Hepatocyte (in vitro differentiated cells): ENCODE measurements at regions not wholly inside any gene's neighbourhood (a gene's known extent, or its start where the extent isn't known, plus 50 kb on each side); places are given as distances from the start of the nearest gene placed in this dataset.

Experiments used
- EZH2 ChIP-seq: fragments of 200-600 bp; sonication (generic); IDR thresholded peaks from 2 replicates; pipeline ENCODE4 v1.6.1; 2016; ENCODE audit warnings: antibody characterized with exemption, mild to moderate bottlenecking, borderline replicate concordance
- TF ChIP-seq, protein P1 (sequence below): fragments of 200-600 bp; sonication (generic); IDR thresholded peaks from 2 replicates; pipeline ENCODE4 v1.5.1; 2016; ENCODE audit warnings: antibody characterized with exemption, mild to moderate bottlenecking; ENCODE audit not compliant: poor library complexity

- TF ChIP-seq, protein P1, sequence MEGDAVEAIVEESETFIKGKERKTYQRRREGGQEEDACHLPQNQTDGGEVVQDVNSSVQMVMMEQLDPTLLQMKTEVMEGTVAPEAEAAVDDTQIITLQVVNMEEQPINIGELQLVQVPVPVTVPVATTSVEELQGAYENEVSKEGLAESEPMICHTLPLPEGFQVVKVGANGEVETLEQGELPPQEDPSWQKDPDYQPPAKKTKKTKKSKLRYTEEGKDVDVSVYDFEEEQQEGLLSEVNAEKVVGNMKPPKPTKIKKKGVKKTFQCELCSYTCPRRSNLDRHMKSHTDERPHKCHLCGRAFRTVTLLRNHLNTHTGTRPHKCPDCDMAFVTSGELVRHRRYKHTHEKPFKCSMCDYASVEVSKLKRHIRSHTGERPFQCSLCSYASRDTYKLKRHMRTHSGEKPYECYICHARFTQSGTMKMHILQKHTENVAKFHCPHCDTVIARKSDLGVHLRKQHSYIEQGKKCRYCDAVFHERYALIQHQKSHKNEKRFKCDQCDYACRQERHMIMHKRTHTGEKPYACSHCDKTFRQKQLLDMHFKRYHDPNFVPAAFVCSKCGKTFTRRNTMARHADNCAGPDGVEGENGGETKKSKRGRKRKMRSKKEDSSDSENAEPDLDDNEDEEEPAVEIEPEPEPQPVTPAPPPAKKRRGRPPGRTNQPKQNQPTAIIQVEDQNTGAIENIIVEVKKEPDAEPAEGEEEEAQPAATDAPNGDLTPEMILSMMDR = no peak
- TF ChIP-seq EZH2 = no peak
These were observed 1259.6 kb upstream of the CNTN5 start for GRCh38 chr11:97761175-97761574.
